Daoy (cell line): ENCODE measurements at regions not wholly inside any gene's neighbourhood (a gene's known extent, or its start where the extent isn't known, plus 50 kb on each side); places are given as distances from the start of the nearest gene placed in this dataset.
A peak's percentile ranks its signal among the peaks of the same experiment; 100 is the strongest.
"Not testable (repeated sequence)": the region's sequence is repeated elsewhere in the genome, so short reads cannot be mapped to it uniquely, and the experiment has no call there.

ENCODE experiments used
- DNase-seq: peaks from one replicate; pipeline ENCODE4 v3.0.0-alpha.2; 2015; ENCODE audit warnings: low read depth

DNA sequence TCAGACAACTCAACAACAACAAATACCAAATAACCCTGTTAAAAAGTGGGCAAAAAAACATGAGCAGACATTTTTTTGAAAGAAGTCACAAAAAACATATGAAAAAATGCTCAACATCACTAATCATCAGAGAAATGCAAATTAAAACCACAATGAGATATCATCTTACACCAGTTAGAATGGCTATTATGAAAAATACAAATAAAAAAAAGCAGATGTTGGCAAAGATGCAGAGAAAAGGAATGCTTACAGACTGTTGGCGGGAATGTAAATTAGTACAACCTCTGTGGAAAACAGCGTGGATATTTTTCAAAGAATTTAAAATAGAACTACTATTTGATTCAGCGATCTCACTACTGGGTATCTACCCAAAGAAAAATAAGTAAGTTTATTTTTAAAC, 114.0 kb downstream of the SLC38A4 start:
- no peak for DNase-seq

DNA sequence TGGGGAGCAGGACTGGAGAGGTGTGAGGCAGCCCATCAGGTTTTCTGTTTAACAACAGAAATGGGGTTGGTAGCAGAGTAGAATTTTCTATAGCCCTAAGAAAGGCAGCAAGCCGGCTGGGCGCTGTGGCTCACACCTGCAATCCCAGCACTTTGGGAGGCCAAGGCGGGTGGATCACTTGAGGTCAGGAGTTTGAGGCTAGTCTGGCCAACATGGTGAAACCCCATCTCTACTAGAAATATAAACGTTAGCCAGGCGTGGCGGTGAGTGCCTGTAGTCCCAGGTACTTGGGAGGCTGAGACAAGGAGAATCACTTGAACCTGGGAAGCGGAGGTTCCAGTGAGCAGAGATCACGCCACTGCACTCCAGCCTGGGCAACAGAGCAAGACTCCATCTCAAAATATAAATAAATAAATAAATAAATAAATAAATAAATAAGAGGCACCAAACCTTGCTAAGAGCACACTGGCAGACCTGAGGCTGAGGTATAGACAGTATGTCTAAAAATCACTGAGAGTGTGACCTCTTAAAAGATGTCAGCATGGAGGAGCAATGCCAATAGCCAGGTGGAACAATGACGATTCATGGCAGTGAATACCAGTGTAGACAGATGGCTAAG, 115.6 kb downstream of the SLC38A4 start:
- DNase-seq: no peak

DNA sequence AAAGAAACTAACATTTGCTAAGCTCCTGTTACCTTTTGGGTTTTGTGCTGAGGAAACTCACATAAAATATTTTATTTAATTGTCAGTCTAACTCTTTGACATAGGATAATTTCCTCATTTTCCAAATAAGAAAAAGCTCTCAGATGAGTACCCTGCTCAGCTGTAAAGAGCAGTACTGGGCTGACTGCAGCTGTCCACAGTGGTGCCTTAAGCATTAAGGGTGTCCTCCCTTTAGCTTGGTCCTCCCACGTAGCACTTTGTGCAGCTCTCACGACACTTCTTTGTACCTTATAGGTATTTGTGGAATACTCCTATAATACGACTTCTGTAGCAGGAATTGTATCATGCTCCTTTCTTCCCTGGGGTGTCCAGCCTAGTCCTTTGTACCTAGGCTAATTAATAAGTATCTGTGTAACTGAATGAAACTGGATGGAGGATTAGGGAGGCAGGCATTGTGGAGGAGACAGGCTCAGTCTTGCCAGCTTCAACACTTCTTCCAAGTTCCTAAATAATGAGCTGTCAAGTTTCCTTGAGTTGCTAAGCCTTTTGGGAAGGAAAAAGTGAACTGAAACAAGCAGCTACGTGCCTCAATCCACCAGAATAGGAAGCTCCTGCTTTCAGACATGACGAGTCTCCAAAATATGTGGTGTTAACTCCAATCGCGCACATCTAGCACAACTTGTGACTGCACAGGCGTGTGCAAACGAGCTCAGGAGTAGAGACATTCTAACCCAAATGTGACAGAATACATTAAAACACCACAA, 123.0 kb downstream of the SLC38A4 start:
- DNase-seq: peak; percentile 28

DNA sequence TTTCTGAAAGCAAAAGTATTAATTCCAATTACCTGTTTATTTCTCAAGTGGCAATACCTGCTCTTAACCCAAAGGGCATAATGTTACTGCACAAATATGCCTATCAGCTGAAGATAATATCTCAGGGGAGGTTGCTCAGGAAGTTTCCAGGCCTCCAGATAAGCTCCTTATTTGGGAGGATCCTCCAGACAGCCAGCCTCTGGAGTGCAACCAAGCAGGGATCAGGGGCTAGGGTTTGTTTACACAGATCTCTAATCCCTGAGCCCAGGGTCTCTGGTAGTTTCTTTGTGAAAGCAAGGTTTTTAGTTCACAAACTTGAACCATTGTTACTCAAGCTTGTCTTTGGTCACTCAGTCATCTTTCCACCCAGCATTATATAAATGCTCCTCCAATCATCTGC, 124.4 kb downstream of the SLC38A4 start:
- DNase-seq: no peak

DNA sequence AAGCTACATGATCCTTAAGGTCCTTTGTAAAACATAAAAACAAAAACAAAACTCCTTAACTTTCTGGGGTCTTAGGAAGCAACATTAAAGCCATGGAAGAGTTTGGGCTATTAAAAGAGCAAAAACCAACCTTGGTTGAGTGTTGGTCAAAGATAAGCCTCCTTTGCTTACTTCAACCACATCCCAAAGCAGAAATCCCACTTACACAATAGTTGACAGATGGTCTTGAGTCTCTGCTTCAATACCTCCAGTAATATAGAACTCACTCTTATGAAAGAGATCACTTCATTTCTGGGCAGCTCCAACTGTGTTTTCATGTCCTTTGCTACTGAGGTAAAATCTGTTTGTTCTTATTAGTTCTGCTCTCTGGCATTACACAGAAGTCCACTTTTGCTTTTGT, 125.8 kb downstream of the SLC38A4 start:
- no peak for DNase-seq

DNA sequence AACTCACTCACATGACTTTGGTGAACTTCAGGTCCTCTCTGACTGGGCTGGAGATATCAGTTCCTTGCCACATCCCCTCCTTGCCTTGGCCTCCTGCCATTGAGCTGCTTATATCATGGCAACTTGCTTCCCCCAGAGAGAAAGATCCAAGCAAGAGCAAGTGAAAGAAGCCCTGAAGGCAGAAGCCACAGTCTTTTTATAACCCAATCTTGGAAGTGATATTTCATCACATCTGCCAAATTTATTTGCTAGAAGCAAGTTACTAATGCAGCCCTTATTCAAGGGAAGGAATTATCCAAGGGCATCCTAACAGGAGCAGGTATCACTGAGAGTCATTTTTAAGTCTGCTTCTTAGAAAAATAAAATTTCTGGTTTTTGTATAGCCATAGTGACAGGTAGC, 127.8 kb downstream of the SLC38A4 start:
- no peak for DNase-seq

DNA sequence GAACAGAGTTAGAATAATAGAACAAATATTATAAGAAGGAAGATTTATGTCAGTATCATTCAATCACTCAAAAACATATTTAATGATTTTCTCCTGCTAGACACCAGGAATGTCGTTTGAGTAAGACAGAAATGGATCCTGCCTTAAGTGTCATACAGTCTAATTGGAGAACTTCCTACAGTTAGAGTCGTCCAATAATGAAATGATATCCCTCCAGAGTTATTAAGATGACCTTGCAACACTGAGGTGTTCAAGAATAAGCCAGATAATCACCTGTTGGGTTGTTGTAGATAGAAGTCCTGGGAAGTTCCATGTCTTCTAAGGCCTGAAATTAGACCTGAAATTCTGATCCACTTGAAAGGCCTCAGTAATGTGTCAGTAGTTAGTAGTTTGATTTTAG, 132.3 kb downstream of the SLC38A4 start:
- DNase-seq: no peak

DNA sequence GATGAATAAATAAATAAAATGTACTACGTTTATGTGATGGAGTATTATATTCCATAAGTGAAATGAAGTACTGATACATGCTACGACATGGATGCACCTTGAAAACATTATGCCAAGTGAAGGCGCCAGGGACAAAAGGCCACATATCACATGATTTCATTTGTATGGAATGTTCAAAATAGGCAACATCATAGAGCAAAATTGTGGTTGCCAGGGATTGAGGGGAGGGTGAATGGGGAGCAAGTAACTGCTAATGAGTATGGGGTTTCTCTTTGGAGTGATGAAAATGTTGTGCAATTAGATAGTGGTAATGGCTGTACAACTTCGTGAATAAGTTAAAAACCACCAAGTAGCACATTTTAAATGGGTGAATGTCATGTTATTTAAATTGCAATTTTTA, 132.8 kb downstream of the SLC38A4 start:
- DNase-seq: no peak

DNA sequence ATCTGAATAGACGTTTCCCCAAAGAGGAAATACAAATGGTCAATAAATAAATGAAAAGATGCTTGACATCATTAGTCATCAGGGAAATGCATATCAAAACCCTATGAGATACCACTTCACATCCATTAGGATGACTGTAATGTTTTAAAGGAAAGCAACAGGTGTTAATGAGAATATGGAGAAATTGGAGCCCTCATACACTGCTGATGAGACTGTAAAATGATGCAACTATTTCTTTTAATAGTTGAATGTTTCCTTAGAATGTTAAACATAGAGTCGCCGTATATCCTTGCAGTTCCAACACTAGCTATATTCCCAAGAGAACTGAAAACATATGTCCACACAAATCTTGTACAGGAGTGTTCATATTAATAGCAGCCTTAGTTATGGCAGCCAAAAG, 133.2 kb downstream of the SLC38A4 start:
- no peak for DNase-seq

DNA sequence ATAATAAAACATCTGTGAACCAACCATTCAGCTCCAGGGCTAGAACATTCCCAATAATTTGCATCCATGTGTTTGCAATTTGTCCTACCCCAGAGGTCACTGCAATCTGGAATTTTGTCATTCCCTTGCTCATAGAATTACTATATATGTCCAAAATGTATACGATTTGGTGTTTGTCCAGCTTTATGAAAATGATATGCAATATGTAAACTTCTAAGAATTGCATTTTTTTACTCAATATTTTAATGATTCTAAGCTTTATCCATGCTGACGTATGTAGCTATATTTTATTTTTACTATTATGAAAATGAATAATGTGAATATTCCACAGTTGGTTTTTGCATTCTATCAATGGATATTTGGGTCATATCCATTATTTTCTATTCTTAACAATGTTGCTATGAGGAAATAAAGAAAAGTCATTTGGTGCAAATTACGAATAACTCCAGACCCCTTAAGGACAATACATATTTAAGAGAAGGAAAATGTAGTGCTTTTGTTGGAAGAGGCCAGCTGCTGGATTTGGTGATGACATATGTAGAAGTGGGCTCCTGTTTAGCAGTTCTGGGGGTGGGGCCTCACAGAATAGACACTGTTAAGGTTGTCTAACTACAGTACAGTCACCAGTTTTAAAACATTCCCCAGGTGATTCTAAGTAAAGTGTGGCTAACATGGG, 139.4 kb downstream of the SLC38A4 start:
- DNase-seq: no peak

DNA sequence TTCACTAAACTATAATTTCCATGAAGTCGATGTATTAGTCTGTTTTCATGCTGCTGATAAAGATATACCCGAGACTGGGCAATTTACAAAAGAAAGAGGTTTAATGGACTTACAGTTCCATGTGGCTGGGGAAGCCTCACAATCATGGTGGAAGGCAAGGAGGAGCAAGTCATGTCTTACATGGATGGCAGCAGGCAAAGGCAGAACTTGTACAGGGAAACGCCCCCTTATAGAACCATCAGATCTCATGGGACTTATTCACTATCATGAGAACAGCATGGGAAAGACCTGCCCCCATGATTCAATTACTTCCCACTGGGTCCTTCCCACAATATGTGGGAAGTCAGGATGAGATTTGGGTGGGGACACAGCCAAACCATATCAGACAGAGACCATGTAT, 141.6 kb downstream of the SLC38A4 start:
- DNase-seq: not testable (repeated sequence)

DNA sequence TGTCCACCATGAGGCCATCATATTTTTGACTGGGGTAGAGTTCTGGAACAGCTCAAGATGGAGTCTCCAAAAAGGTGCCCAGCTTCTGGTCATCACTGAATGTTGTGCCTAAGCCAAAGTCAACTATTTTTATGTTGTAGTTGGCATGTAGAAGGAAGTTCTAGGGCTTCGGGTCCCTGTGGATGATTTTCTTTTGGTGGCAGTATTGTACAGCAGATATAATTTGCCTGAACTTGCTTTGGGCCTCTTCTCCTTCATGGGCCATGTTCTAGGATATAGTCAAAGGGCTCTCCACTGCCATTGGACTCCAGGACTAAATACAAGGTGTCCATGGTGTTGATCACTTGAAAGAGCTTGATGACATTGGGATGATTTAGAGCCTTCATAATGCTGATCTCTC, 143.6 kb downstream of the SLC38A4 start:
- DNase-seq: no peak

DNA sequence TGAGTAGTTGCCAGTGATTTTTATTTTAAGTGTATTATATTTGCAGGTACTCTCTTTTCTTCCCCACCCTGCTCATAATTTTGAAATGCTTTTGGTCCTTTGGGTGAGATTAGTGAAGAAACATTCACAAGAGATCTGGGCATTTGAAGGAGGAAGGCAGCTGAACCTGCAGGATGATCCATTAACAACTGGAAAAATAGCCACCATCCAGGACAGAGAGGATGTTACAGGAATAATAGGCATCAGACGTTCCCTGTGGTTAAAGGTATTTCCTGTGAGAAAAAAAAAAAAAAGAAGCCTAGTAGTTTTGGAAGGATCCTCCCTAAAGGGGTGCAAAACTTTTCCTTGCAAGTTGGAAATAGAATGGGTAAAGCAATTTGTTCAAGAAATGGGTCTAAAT, 145.3 kb downstream of the SLC38A4 start:
- DNase-seq: no peak

DNA sequence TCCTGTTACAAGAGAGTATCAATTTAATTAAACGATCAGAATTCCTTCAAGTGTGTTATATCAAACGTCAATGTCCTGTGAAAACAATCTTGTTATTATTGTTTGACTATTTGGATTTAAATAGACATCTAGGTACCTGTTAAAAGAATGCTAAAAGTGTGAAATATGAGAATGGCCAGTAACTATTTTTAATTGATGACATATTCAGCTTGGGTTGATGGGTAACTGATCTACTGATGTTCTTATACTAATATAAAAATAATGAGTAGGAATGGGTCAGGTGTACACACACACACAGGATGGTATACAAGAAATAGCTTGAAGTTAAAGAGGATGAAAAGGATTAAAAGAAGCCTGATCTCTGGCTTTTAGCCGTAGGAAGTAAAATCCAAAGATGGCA, 146.0 kb downstream of the SLC38A4 start:
- DNase-seq: no peak

DNA sequence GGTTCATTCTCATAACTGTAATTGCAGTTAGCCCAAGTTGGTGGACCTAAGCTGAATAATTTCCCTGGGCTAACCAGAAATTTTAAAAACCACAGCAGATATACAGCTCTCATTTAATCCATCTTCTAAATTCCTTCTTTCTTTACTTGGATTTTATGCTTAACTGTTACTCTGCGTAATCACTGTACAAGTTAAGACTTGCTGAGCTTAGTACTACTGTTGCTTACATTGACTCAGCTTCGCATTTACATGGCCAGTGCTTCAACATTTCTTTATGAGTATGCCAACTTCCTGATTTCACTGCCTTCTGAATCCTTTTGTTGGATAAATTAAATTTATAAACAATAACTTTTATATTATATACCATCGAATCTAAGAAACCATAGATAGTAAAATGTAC, 147.4 kb downstream of the SLC38A4 start:
- no peak for DNase-seq

DNA sequence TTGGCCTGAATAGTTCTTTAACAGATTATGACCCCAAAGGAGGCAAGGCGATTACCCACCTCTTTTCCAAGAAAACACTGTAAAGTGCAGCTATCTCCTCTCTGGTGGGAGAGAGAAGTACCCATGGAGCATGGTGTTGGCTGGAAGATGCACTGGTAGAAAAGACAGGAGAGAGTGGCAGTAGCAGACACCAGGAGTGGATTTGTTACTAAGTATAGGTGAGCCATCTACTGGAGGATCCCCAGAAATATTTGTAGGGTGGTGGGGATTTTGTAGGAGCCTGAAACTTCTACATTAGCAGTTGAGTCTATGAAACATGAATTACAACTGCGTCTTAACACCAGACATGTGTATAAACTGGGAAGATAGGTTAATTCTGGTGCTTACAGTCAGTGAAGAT, 148.0 kb downstream of the SLC38A4 start:
- DNase-seq: peak; percentile 47

DNA sequence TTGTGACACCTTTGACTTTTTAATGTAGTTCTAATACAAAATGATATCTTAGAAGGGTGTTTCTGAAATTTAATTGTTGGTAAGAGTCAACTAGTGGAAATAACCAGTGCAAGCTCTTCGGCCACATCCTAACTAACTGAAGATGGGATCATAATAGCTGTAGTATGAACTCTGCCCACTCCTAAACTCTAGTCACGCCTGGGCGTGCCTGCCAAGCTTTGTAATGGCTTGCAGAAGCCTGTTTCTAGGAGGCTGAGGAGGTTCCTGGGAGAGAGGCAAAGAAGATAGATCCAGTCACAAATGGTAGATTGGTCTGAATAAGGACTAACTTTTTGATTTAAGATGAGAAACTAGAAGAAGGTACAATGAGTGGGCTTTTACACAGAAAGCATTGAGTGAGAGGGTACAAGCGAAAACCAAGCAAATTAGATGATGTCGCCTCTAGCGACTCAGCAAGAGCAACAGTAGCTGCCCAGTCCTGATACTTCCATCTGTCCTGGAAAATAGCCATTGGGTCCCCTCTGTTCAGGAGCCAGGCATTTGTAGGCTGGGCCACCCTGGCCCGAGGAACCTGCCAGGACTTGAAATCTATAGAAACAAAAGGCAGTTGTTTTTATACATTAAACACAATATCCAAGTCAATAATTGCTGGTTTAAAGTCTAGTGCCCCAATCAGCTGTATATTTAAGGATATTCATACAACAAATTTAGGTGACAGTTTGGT, 148.8 kb downstream of the SLC38A4 start:
- DNase-seq: peak; percentile 28

DNA sequence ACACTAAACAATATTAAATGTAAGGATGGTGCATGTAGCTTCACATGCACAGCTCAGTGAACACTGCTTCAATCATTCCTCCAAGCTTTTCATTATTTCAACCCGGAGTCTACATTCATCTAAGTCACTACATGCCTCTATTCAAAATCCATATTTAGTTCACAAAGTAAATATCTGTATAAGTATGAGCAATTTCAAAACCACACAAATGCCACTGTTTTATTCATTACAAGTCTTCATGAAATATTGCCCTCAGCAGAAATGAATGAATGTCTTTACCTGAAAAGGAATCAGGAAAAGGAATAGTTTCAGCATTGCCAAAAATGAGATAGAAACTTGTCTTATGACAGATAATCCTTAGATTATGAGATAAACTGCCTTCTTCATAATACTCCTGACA, 149.4 kb downstream of the SLC38A4 start:
- DNase-seq: no peak

DNA sequence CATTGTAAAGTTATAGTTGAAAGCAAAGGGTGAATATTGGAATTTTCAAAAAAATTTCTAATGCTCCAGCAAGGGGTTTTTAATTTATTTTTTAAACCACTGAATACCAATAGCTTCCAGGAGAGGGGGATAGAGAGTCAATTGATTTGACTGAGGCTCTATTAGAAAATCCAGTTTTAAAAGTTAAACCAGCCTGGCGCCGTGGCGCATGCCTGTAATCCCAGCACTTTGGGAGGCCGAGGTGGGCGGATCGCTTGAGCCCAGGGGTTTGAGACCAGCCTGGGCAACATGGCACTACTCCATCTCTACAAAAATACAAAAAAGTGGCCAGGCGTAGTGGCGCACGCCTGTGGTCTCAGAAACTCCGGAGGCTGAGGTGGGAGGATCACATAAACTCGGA, 150.1 kb downstream of the SLC38A4 start:
- DNase-seq: peak; percentile 52

DNA sequence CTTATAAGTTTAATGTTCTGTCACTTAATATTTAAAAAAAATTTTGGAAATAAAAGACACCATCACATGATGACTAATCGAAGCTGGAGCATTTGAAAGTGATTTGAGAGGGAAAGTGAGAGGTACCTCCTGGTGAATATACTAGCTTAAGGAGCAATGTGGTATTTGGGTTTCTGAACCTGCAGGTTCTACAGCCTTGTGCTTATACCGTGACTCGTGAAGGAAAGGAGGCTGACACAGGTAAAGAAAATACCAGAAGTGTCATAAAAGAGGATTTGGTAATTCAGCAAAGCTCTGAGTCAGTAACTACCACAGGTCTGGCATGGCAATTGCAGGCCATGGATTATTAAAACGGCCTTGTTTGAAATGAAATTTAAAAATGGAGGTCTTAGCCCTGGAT, 151.0 kb downstream of the SLC38A4 start:
- no peak for DNase-seq

DNA sequence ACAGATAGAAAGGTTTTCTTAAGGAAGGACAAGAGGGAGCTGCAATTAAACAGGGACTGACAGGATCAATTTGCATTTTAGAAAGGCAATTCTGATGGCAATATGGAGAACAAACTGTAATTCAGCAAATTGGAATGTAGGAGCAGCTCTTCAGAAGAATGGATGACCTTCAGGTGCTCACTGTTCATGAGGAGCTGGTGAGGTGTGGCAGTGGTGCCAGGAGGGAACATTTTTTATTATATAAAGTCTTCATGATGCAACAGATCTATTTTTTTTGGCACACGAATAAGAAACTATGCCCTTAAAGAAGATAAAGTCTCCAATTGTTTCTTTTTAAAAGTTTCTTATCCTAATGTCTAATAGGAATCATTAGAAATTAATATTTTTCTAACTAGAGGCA, 151.7 kb downstream of the SLC38A4 start:
- DNase-seq: no peak

DNA sequence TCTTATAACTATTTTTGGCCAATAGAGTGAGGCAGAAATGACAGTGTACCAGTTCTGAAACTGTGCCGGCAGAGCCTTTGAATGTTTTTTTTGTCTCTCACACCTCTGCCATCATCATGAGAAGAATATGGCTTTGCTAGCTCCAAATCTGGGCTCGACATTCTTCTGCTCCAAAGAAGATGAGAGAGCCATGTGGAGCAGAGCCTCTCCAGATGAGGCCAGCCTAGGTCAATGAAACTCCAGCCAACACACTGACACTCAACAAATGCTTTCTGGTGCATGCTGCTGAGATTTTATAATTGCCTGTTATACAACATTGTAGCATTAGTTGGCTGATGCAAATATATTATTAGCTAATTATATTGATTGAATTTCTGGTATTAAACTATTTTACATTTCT, 154.7 kb downstream of the SLC38A4 start:
- no peak for DNase-seq

DNA sequence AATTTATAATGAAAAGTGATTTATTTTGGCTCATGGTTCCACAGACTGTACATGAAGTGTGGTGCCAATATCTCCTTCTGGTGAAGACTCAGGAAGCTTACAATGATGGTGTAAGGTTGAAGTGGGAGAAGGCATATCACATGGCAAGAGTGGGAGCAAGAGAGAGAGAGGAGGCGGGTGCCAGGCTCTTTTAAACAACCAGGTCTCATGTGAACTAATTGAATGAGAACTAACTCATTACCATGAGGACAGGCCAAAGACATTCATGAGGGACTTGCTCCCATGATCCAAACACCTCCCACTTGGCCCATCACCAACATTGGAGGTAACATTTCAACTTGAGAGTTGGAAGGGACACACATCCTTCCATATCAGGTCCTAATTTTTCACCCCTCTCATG, 155.2 kb downstream of the SLC38A4 start:
- no peak for DNase-seq
